PC-3 (cell line): ENCODE measurements at regions not wholly inside any gene's neighbourhood (a gene's known extent, or its start where the extent isn't known, plus 50 kb on each side); places are given as distances from the start of the nearest gene placed in this dataset.

Experiments
- CTCF ChIP-seq: fragments of 300-600 bp; sonication (generic); conservative IDR thresholded peaks from 2 replicates; pipeline ENCODE4 v1.5.1; 2017; ENCODE audit warnings: antibody characterized with exemption, low read depth, mild to moderate bottlenecking, low read length
- EZH2 ChIP-seq: fragments of 300-600 bp; sonication (generic); IDR thresholded peaks from one replicate; pipeline ENCODE4 v1.6.1; 2017; ENCODE audit warnings: antibody characterized with exemption, mild to moderate bottlenecking, low read length; ENCODE audit not compliant: unreplicated experiment
- EZH2phosphoT487 ChIP-seq: fragments of 300-600 bp; sonication (generic); IDR thresholded peaks from 2 replicates; pipeline ENCODE4 v1.6.1; 2018; ENCODE audit warnings: mild to moderate bottlenecking, antibody characterized with exemption, low read length, borderline replicate concordance

- no peak for TF ChIP-seq CTCF
- no peak for TF ChIP-seq EZH2phosphoT487
- TF ChIP-seq EZH2, result no peak
Observed at GRCh38 chr12:102622618-102623017, 142.3 kb upstream of the IGF1 start.
